GM21528 (cell line): ENCODE measurements at regions not wholly inside any gene's neighbourhood (a gene's known extent, or its start where the extent isn't known, plus 50 kb on each side); places are given as distances from the start of the nearest gene placed in this dataset.

ENCODE experiments used
- ATAC-seq: cut with Tn5 transposase; IDR thresholded peaks from one replicate; pipeline ENCODE4 v1.9.1; 2021; ENCODE audit warnings: mild to moderate bottlenecking, moderate library complexity; ENCODE audit not compliant: unreplicated experiment, low FRiP score

DNA sequence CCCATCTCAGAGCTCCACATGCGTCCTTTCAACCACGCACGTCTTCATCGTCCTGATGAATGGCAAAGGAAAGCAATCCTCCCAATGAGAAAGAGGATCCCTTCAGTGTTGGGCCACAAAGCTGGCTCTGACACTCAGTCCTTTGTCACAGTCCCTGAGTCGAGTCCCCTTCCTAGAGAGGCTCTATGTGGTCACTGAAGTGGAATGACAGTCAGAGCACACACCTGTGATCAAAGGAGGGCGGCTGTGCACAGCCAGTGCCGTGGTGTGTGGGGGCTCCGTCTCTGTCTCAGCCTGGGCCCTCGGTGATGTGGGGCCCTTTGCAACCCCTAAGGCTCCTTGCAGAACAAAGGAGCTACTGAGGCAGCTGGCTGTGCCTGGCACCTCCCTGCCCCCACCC lies 157.3 kb upstream of the APCDD1 start:
- no peak for ATAC-seq

DNA sequence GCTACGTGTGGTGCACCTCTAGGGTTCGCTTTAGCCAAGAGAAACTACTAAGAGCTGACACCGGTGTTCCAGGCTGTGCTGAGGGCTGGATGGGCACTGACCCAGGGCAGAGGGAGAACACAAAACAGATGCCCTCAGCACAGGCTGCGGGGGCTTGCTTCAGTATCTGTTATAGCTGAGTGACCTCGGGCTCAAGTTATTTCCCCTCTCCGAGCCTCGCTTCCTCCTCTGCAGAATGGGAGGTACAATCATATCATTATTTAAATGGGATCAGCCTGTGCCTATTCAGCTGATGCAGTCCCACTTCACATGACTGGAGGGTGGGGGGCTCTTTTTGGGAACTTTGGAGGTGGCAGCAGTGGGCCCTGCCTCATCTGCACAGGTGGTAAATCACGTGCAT lies 156.1 kb upstream of the APCDD1 start:
- ATAC-seq, result no peak

DNA sequence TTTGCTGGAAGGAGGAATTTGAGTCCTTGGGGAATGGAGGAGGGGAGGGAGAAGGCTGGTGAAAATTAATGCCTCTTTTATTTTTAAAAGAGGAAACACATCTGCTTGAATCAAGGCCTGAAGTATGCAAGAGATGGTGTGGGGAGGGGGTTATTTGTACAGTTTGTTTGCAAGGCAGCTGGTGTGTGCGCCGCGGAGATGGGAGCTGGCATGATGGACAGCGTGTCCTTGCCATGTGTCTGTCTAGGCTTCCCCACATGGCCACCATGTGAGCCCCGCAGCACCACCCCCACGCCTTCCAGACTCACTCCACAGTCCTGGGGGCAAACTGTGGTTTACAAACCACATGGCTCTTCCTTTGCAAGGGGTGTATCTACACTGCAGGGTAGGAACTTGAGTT lies 154.8 kb upstream of the APCDD1 start:
- ATAC-seq, result no peak

DNA sequence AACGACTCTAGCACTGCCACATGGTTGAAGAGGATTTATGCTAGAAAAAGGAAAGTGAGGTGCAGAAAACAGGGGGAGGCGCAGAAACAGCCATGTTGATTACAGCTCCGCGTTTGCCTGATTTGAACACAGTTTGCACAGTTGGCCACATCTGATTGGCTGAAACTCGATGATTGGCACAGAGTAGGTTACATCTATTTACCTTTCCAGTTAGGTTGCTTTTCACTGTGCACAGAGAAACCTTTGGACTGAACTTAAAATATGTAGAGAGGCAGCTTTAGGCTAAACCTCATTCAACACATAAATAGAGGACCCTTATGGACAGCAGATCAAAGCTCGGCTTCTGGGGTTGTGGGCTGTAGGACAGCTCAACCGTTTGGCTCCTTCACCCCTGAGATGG lies 153.7 kb upstream of the APCDD1 start:
- no peak for ATAC-seq

GRCh38 chr18:10301831-10302483 lies 152.5 kb upstream of the APCDD1 start:
- ATAC-seq, result no peak

- ATAC-seq, result no peak
Observed at GRCh38 chr18:10303171-10303570, 151.3 kb upstream of the APCDD1 start.

GRCh38 chr18:10304853-10305252 lies 149.6 kb upstream of the APCDD1 start:
- ATAC-seq, result no peak

- ATAC-seq, result no peak
Observed at GRCh38 chr18:10306779-10307178, 147.7 kb upstream of the APCDD1 start.

DNA sequence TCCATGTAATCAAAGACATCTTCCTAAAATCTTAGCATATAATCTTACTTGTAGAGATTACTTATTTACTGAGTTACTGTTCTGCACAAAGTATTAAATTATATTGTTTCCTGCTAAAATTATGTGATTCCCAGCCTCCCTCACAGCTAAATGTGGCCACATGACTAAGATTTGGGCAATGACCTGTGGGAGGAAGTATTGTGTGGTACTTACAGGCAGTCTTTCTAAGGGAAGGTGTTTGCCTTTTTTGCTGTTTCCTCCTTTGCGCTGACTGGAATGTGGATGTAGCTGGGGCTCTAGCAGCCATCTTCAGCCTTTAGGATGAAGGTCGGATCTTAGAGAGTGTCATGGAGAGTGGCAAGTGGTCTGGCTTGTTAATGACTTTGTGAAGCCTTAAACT lies 146.3 kb upstream of the APCDD1 start:
- ATAC-seq, result no peak

GRCh38 chr18:10310626-10311025 lies 143.8 kb upstream of the APCDD1 start:
- no peak for ATAC-seq

- no peak for ATAC-seq
Observed at GRCh38 chr18:10312326-10313015, 142.0 kb upstream of the APCDD1 start.

- no peak for ATAC-seq
Observed at GRCh38 chr18:10313016-10313342, 141.5 kb upstream of the APCDD1 start.

GRCh38 chr18:10314066-10314465 lies 140.4 kb upstream of the APCDD1 start:
- no peak for ATAC-seq

GRCh38 chr18:10315522-10315921 lies 138.9 kb upstream of the APCDD1 start:
- ATAC-seq, result no peak

DNA sequence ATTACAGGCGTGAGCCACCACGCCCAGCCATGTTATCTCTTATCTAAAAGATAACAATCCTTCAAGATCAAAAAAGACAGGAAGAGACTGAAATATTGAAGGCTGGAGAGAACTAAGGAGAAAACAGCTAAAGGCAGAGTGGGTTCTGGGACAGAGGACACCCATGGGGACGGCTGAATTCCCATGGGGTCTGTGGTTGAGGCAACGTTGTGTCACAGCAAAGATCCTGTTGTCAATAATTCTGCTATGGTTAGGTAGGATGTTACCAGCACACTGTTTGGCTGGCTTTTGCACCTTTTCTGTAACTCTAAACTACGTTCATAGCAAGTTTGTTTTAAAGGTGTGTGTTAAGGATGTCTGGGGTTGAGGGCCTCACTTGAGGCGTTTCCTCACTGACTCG lies 137.7 kb upstream of the APCDD1 start:
- no peak for ATAC-seq

DNA sequence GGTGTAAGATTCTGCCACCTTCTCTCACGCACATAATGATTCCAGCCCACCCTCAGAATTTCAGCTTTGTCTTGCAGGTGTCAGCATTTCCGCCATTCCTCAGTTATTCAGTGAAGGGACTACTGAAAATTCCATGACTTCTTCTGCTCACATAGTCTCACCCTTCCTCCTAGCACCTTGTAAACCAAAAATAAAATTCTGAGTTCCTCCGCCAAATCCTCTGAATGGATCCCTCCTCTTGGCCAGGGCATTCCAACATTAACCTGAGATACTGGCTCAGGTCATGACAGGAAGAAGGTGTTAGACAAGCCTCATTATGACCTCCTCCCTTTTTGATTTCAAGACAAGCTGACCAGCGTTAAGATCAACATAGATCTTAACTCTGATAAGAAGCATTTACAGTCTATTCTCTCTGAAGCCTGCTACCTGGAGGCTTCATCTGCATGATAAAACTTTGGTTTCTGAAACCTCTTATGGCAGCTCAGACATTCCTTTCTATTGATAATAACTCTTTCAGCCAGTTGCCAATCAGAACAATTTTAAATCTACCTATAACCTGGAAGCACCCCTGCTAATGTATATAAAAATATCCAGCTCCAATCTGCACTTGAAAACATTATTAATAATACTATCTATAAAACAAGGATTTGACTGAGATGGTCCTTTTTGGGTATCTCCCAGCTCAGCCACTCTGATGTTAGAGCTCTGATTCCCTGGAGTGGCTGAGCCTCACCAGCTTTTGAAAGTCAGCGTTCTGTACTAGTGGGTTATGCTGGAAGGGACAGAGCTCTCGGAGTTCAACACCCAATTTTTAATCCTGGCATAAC lies 136.4 kb upstream of the APCDD1 start:
- no peak for ATAC-seq

GRCh38 chr18:10318691-10318970 lies 135.8 kb upstream of the APCDD1 start:
- ATAC-seq, result no peak

- ATAC-seq, result no peak
Observed at GRCh38 chr18:10319026-10319425, 135.4 kb upstream of the APCDD1 start.

GRCh38 chr18:10319914-10320600 lies 134.4 kb upstream of the APCDD1 start:
- no peak for ATAC-seq

GRCh38 chr18:10320791-10321190 lies 133.6 kb upstream of the APCDD1 start:
- no peak for ATAC-seq

- no peak for ATAC-seq
Observed at GRCh38 chr18:10321576-10321975, 132.9 kb upstream of the APCDD1 start.
